ENCODE measurements at regions not wholly inside any gene's neighbourhood (a gene's known extent, or its start where the extent isn't known, plus 50 kb on each side); places are given as distances from the start of the nearest gene placed in this dataset.

- no peak for DNase-seq
Observed at GRCh38 chr20:56175884-56176283, 72.6 kb upstream of the MC3R start.

- no peak for DNase-seq
Observed at GRCh38 chr20:56178219-56178618, 70.3 kb upstream of the MC3R start.

GRCh38 chr20:56179051-56179450 is 69.5 kb upstream of the MC3R start:
- no peak for DNase-seq

- DNase-seq = no peak
Observed at GRCh38 chr20:56181583-56181982, 66.9 kb upstream of the MC3R start.

GRCh38 chr20:56187534-56188165 is 60.9 kb upstream of the MC3R start:
- no peak for DNase-seq

GRCh38 chr20:56194042-56194441 is 54.5 kb upstream of the MC3R start:
- no peak for DNase-seq

- DNase-seq = peak; percentile 69
Observed at GRCh38 chr20:56195946-56196345, 52.6 kb upstream of the MC3R start.

All from NCI-H187 treated with DMSO at 0.1 percent for 48 hours (cell line).